B cell (primary cell): ENCODE measurements at regions not wholly inside any gene's neighbourhood (a gene's known extent, or its start where the extent isn't known, plus 50 kb on each side); places are given as distances from the start of the nearest gene placed in this dataset.

ENCODE experiments used
- ATAC-seq: fragments of 200-7000 bp; cut with Tn5 transposase; one replicate; pipeline ENCODE4 v1.10.0; 2021; ENCODE audit warnings: low read depth, mild to moderate bottlenecking, moderate number of reproducible peaks, moderate library complexity
- CTCF ChIA-PET: fragments of 350-600 bp; sonication (Branson Sonifier 250); formaldehyde crosslinking; loops from one replicate; lab custom pipeline; 2021; ENCODE audit warnings: antibody characterized with exemption, inconsistent platforms; lab: Charles Lee
- POLR2A ChIA-PET: fragments of 350-600 bp; sonication (Branson Sonifier 250); formaldehyde crosslinking; loops from one replicate; lab custom pipeline; 2021; ENCODE audit warnings: antibody characterized with exemption; lab: Charles Lee
- DNase-seq: peaks from one replicate; pipeline ENCODE4 v3.0.0; 2013
- H2AFZ ChIP-seq: 2 replicates; pipeline ENCODE4 v1.6.1; 2012; ENCODE audit warnings: mild to moderate bottlenecking, low read depth, low read length; ENCODE audit not compliant: insufficient read depth, poor library complexity, severe bottlenecking
- H3K27ac ChIP-seq, 2 donors: 1 replicate in 1 of 2; 2 replicates in 1 of 2; pipeline ENCODE4 v1.5.1; 2012 to 2013; ENCODE audit warnings: low read length in 2 of 2, mild to moderate bottlenecking in 2 of 2, moderate library complexity in 1 of 2
- H3K27me3 ChIP-seq, 4 experiments: fragments of 200-600 bp in 1 of 4; sonication (generic) in 1 of 4; replicated peaks in 1 of 4; 1 replicate in 2 of 4; 2 replicates in 2 of 4; pipeline versions ENCODE4 v1.6.1 to v1.7.0; 2013 to 2016; ENCODE audit warnings: low read length in 3 of 4, mild to moderate bottlenecking in 2 of 4, mixed read lengths in 1 of 4, moderate library complexity in 1 of 4; ENCODE audit not compliant: insufficient read depth in 4 of 4, control insufficient read depth in 3 of 4; ENCODE audit errors: control extremely low read depth in 1 of 4
- H3K36me3 ChIP-seq, 2 experiments: replicated peaks in 1 of 2; 1 replicate in 1 of 2; 2 replicates in 1 of 2; pipeline versions ENCODE4 v1.6.1 to v1.7.1; 2013; ENCODE audit warnings: low read length in 1 of 2; ENCODE audit not compliant: insufficient read depth in 2 of 2, control insufficient read depth in 1 of 2; ENCODE audit errors: control extremely low read depth in 1 of 2, extremely low read depth in 1 of 2
- H3K4me1 ChIP-seq, 2 donors: fragments of 200-600 bp in 1 of 2; sonication (generic) in 1 of 2; 1 replicate in 1 of 2; 2 replicates in 1 of 2; pipeline versions ENCODE4 v1.5.1 to v1.6.1; 2013 to 2017; ENCODE audit warnings: low read length in 2 of 2; ENCODE audit not compliant: control insufficient read depth in 2 of 2, insufficient read depth in 2 of 2
- H3K4me2 ChIP-seq: replicated peaks from 2 replicates; pipeline ENCODE3; 2012; ENCODE audit warnings: mild to moderate bottlenecking, low read depth, low read length; ENCODE audit not compliant: poor library complexity, severe bottlenecking
- H3K4me3 ChIP-seq, 5 experiments: fragments of 200-600 bp in 1 of 5; sonication (generic) in 1 of 5; 1 replicate in 3 of 5; 2 replicates in 2 of 5; pipeline versions ENCODE4 v1.5.1 to v1.7.0; 2011 to 2016; ENCODE audit warnings: low read length in 4 of 5, mild to moderate bottlenecking in 4 of 5, low read depth in 2 of 5, control low read depth in 1 of 5, moderate library complexity in 1 of 5; ENCODE audit not compliant: insufficient read depth in 1 of 5; ENCODE audit errors: control extremely low read depth in 1 of 5, extremely low read depth in 1 of 5
- H3K79me2 ChIP-seq: fragments of 200-600 bp; sonication (generic); one replicate; pipeline ENCODE4 v1.6.0; 2016; ENCODE audit warnings: low read length; ENCODE audit not compliant: control insufficient read depth, insufficient read depth
- H3K9ac ChIP-seq: fragments of 200-600 bp; sonication (generic); 2 replicates; pipeline ENCODE4 v1.6.1; 2017; ENCODE audit warnings: mild to moderate bottlenecking, low read length, moderate library complexity
- H3K9me3 ChIP-seq, 3 donors: one replicate each; pipeline versions ENCODE4 v1.6.1 to v1.7.1; 2013; ENCODE audit warnings: low read length in 2 of 3; ENCODE audit not compliant: control insufficient read depth in 2 of 3, insufficient read depth in 1 of 3; ENCODE audit errors: control extremely low read depth in 1 of 3
- H4K20me1 ChIP-seq: 2 replicates; pipeline ENCODE4 v1.6.0; 2012; ENCODE audit warnings: mild to moderate bottlenecking, low read length; ENCODE audit not compliant: insufficient read depth, control insufficient read depth, poor library complexity, severe bottlenecking
- H3K27ac Mint-ChIP-seq: one replicate; pipeline ENCODE4 v1.8.0; 2021; ENCODE audit warnings: mixed read lengths
- H3K27me3 Mint-ChIP-seq: one replicate; pipeline ENCODE4 v1.8.0; 2021; ENCODE audit warnings: mixed read lengths
- H3K4me1 Mint-ChIP-seq: one replicate; pipeline ENCODE4 v1.8.0; 2021; ENCODE audit warnings: mixed read lengths
- H3K4me3 Mint-ChIP-seq: one replicate; pipeline ENCODE4 v1.8.0; 2021; ENCODE audit warnings: mixed read lengths
- H3K9me3 Mint-ChIP-seq: one replicate; pipeline ENCODE4 v1.8.0; 2022; ENCODE audit warnings: mixed read lengths; ENCODE audit not compliant: insufficient read depth
- EZH2 ChIP-seq: IDR thresholded peaks from 2 replicates; pipeline ENCODE4 v1.6.1; 2012; ENCODE audit warnings: borderline replicate concordance, low read depth, mild to moderate bottlenecking, moderate library complexity, low read length; ENCODE audit not compliant: insufficient read depth, poor library complexity, severe bottlenecking
- WGBS: methylation state at CpG from one replicate; pipeline ENCODE4 v1.1.5; 2013; ENCODE audit warnings: missing lambda C conversion rate; ENCODE audit not compliant: insufficient coverage; 5-methylcytosine and 5-hydroxymethylcytosine counted together
- intact Hi-C: fragments of 100-400 bp; cut with micrococcal nuclease; formaldehyde crosslinking; loops from one replicate; pipeline ENCODE4 v1.10.0; 2022
- TF ChIP-seq, protein P1 (sequence below): fragments of 200-600 bp; IDR thresholded peaks from one replicate; pipeline ENCODE4 v1.8.0; 2022; ENCODE audit warnings: antibody characterized with exemption, mild to moderate bottlenecking

DNA sequence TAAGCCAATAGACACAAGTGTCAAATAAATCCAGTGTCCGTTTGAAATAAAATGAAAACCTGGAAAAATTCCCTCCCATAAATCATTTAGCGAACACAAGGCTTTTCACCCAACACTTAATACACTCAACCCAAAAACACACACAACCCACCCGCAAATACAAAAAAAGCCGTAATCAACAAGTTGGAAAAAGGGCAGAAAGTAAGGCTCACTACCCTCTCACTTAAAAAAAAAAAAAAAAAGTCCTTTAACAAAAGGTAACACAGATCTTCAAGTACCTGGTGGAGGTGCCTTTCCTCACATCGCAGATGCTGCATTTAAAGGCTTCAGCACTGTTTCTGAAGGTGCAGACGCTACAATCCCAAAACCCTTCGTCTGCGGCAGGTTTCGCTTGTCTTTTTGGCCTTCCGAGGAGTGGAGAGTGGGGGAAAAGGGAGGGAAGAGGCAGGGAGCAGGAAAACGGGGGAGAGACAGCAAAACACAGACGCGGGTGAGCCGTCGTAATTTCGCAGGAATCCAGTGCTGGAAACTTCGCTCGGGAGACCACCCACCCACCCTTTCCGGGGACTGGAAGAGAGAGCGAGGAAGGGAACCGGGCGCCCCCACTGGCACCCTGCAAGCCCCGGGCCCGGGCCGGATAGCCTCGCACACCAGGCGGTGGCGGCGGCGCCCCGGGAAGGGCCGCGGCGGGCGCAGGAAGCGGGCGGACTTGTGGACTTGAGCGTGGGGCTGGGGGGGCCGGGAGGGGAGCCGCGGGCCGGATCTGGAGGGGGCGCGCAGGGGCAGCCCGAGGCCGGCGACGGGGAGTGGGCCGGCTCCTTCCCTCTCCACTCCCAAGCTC lies 401.8 kb downstream of the SHQ1 start, which contains the start of gene RYBP:
RYBP (minus strand) TSS at position 404 of the 841 bp plus-strand sequence.
- Mint-ChIP-seq H3K27ac (peak within 1 kb of the TSS; percentile 95), H3K9me3 (no peaks in the 10 kb centered on the region), H3K27me3 (peaks cover 22% of the 10 kb centered on the region), H3K4me1 (peaks cover 41% of the 10 kb centered on the region), H3K4me3 (peak within 1 kb of the TSS; percentile 96)
- Histone ChIP-seq H2AFZ (peak within 1 kb of the TSS; percentile 83), H3K4me3 (peak within 1 kb of the TSS; percentile 71 to 90 (median 78)), H3K9ac (peak within 1 kb of the TSS; percentile 91), H3K27me3 (peaks cover 0 to 1% (median 0%) of the 10 kb centered on the region in 4 experiments), H3K36me3 (no peaks in the 10 kb centered on the region), H3K27ac (peak within 1 kb of the TSS; percentile 24 to 68), H3K9me3 (no peaks in the 10 kb centered on the region), H4K20me1 (peaks cover 54% of the 10 kb centered on the region), H3K4me1 (peaks cover 28 to 41% of the 10 kb centered on the region in 2 donors), H3K4me2 (peak within 1 kb of the TSS; percentile 90), H3K79me2 (peaks cover 54% of the 10 kb centered on the region)
- TF ChIP-seq EZH2 = no peak
- TF ChIP-seq, protein P1, sequence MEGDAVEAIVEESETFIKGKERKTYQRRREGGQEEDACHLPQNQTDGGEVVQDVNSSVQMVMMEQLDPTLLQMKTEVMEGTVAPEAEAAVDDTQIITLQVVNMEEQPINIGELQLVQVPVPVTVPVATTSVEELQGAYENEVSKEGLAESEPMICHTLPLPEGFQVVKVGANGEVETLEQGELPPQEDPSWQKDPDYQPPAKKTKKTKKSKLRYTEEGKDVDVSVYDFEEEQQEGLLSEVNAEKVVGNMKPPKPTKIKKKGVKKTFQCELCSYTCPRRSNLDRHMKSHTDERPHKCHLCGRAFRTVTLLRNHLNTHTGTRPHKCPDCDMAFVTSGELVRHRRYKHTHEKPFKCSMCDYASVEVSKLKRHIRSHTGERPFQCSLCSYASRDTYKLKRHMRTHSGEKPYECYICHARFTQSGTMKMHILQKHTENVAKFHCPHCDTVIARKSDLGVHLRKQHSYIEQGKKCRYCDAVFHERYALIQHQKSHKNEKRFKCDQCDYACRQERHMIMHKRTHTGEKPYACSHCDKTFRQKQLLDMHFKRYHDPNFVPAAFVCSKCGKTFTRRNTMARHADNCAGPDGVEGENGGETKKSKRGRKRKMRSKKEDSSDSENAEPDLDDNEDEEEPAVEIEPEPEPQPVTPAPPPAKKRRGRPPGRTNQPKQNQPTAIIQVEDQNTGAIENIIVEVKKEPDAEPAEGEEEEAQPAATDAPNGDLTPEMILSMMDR = no peak
- CTCF ChIA-PET = interaction anchor here (1.2 to 1.7 kb wide), 2 partner anchors 375 to 570 kb away, joined by 3 to 5 read pairs; no protein-coding TSS in a partner anchor
- intact Hi-C loops = loop anchor here (1.0 to 10.0 kb wide), 9 partner anchors 20 to 572 kb away; partner anchors contain the start of genes PPP4R2 and SHQ1
- POLR2A ChIA-PET = no interaction called here
- no peak for DNase-seq
- ATAC-seq = peak; percentile 16
- under 1% methylated on average over 34 of the region's 49 CpGs for WGBS

DNA sequence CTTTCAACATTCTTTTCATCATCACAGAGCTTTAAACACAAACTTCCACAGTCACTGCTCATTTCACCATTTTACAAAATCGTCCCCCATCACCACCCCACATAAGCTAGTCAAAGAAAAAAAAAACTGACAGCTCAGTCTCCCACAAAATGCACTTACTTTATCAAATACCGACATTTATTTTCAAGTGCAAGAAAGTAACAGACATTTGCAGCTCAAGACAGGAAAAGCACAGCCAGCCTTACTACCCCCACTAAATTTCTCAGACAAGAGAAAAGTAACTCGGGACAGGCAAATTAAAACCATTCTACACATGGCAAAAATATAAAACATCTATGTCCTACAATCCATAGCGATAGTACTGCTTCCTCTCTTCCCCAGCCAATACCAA lies 402.4 kb downstream of the SHQ1 start:
- ChIA-PET POLR2A (no interaction called here), CTCF (no interaction called here)
- no peaks in the 10 kb centered on the region for H3K9me3 Mint-ChIP-seq
- peaks cover 47% of the 10 kb centered on the region for H3K4me1 Mint-ChIP-seq
- Histone ChIP-seq H3K4me1 (peaks cover 33 to 47% of the 10 kb centered on the region in 2 donors), H3K36me3 (no peaks in the 10 kb centered on the region), H4K20me1 (peaks cover 59% of the 10 kb centered on the region), H3K4me3 (peak overlapping the region; percentile 71 to 90 (median 78)), H3K4me2 (peak overlapping the region; percentile 84), H3K9me3 (no peaks in the 10 kb centered on the region), H3K27me3 (no peaks in the 10 kb centered on the region), H2AFZ (no peak overlapping the region), H3K79me2 (peaks cover 60% of the 10 kb centered on the region), H3K27ac (no peak overlapping the region), H3K9ac (peak overlapping the region; percentile 91)
- H3K4me3 Mint-ChIP-seq = peak overlapping the region; percentile 96
- no peak for TF ChIP-seq EZH2
- TF ChIP-seq, protein P1 = no peak
- DNase-seq (no peak), ATAC-seq (no peak)
- intact Hi-C loops = loop anchor here (2.0 to 10.0 kb wide), 8 partner anchors 19 to 571 kb away; partner anchors contain the start of genes PPP4R2 and SHQ1
- 3% methylated on average over 4 of the region's 4 CpGs for WGBS
- peak overlapping the region; percentile 95 for H3K27ac Mint-ChIP-seq
- H3K27me3 Mint-ChIP-seq = peaks cover 16% of the 10 kb centered on the region
